Lower leg skin (tissue), 4 donors: ENCODE measurements at regions not wholly inside any gene's neighbourhood (a gene's known extent, or its start where the extent isn't known, plus 50 kb on each side); places are given as distances from the start of the nearest gene placed in this dataset.

Experiments used
- DNase-seq, 2 donors: peaks; one replicate each; pipeline ENCODE4 v3.0.0-alpha.2; 2019; ENCODE audit warnings: low spot score in 2 of 2
- H3K4me3 ChIP-seq: fragments of 200-600 bp; sonication (generic); 2 replicates; pipeline ENCODE4 v1.5.1; 2017; ENCODE audit warnings: mild to moderate bottlenecking, low read depth; ENCODE audit not compliant: poor library complexity, severe bottlenecking
- POLR2A ChIP-seq, 2 donors: fragments of 450-650 bp; IDR thresholded peaks; one replicate each; pipeline ENCODE4 v1.6.1; 2016 to 2017; ENCODE audit warnings: antibody characterized with exemption in 2 of 2, mild to moderate bottlenecking in 1 of 2, moderate library complexity in 1 of 2
- WGBS, 2 donors: methylation state at CpG; one replicate each; pipeline ENCODE4 v1.1.5; 2018; 5-methylcytosine and 5-hydroxymethylcytosine counted together
- intact Hi-C: fragments of 100-400 bp; cut with DNase I; formaldehyde crosslinking; loops from one replicate; pipeline ENCODE4 v1.15.0; 2023; ENCODE audit warnings: low total_unique reads
- TF ChIP-seq, protein P1 (sequence below), 3 donors: fragments of 450-650 bp; IDR thresholded peaks; one replicate each; pipeline ENCODE4 v1.5.1; 2016; ENCODE audit warnings: antibody characterized with exemption in 3 of 3, mild to moderate bottlenecking in 3 of 3, moderate library complexity in 2 of 3

DNA sequence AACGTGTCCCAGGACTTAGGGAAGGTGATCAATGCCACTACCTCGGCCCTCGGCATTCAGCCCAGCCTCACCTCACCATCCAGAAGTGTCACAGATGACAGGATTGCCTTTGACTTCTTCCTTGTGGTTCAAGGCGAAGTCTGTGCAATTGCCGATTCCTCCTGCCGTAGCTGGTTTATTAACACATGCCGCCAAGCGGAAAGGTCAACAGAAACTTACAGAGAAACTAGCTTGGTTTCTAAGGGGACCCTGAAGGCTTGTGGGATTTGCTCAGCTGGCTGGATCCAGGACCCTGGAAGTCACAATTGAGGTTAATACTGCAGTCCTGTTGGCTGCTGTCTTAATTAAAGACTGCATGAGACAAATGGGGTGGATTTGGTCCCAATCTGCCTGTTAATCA is 65.6 kb downstream of the SHANK2 start:
- WGBS, 2 donors = 80 to 91% methylated on average over 8 of the region's 8 CpGs
- intact Hi-C loops = no loop called here
- no peak for TF ChIP-seq POLR2A (IDR thresholded peaks at IDR 0.05)
- TF ChIP-seq, protein P1, sequence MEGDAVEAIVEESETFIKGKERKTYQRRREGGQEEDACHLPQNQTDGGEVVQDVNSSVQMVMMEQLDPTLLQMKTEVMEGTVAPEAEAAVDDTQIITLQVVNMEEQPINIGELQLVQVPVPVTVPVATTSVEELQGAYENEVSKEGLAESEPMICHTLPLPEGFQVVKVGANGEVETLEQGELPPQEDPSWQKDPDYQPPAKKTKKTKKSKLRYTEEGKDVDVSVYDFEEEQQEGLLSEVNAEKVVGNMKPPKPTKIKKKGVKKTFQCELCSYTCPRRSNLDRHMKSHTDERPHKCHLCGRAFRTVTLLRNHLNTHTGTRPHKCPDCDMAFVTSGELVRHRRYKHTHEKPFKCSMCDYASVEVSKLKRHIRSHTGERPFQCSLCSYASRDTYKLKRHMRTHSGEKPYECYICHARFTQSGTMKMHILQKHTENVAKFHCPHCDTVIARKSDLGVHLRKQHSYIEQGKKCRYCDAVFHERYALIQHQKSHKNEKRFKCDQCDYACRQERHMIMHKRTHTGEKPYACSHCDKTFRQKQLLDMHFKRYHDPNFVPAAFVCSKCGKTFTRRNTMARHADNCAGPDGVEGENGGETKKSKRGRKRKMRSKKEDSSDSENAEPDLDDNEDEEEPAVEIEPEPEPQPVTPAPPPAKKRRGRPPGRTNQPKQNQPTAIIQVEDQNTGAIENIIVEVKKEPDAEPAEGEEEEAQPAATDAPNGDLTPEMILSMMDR (IDR thresholded peaks at IDR 0.05) = no peak
- DNase-seq = peak in 1 of 2 donors; percentile 40
- no peak overlapping the region for H3K4me3 ChIP-seq

DNA sequence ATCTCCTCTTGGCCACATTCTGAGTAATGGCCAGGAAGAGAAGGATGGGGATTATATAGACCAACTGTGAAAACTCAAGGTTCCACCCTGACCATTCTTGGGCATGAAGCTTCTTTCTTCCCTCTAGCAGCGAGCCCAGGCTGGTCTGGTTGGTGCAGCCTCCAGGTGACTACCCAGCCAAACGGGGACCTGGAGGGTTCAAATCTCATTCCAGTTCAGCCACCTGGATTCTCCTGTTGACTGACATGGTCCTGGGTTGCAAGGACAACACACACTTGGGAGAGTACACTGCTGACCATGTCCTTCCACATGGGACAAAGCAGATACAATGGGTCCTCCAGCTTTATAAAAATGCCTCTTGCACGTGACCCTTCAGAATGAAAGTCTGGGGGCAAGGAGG is 67.0 kb downstream of the SHANK2 start:
- DNase-seq = peak in 1 of 2 donors; percentile 37
- intact Hi-C loops = no loop called here
- TF ChIP-seq POLR2A (IDR thresholded peaks at IDR 0.05) = no peak
- TF ChIP-seq, protein P1 (IDR thresholded peaks at IDR 0.05) = no peak
- 59 to 89% methylated on average over 3 of the region's 3 CpGs for WGBS, 2 donors
- H3K4me3 ChIP-seq = no peak overlapping the region

DNA sequence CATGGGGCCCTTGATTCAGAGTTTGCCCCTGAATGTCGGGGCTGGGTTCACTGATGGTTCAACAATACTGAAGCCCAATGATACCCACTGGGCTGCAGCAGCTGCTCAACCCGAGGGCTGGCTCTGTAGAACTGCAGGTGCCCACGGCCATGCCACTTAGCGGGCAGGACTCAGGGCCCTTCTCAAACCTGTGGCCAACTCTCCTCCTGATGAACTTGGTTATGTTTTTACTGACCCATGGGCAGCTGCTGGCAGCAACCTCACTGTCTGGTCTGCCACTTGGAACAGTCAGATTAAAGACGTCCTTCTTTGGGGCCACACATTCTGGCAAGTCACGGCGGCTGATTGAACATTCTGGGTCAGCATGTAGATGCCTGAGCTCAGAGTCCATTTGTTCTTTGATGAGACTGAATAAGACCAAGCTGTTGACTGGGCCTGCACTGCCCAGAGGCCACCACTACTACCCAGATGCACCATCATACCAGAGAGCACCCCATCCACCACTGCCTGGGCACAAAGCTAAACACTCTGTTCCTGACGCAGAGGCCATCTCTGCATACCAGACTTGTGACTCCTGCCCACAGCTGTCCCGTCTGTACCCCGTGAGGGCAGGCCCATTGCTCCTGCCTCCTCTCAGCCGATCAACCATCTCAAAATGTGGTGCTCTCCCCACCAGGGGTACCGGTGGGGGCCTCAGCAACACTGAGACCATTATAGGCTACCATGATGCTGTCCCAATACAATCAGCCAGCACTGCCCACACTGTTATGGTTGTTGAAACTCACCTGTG is 67.8 kb downstream of the SHANK2 start:
- 90 to 92% methylated on average over 12 of the region's 12 CpGs for WGBS, 2 donors
- H3K4me3 ChIP-seq = no peak overlapping the region
- intact Hi-C loops = no loop called here
- DNase-seq = peak in 1 of 2 donors; percentile 72
- TF ChIP-seq, protein P1 (IDR thresholded peaks at IDR 0.05) = no peak
- no peak for TF ChIP-seq POLR2A (IDR thresholded peaks at IDR 0.05)

DNA sequence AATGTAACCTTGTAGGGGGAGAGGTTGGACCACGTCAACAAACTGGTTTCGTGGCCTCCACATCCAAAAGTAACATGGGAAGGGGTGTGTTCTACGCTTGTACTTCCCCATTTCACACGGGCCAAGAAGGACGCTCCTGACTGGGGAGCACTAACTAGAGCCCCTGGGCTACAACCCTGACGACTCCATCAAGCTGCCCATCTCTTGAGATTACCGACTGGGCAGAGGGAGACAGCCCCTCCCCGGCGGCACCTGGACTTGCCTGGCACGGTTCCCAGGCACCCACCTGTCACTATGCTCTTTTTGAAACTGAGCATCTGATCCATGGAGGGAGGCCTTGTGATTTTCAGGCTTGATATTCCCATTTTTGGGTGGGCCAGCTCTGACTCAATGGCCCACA is 68.5 kb downstream of the SHANK2 start:
- TF ChIP-seq, protein P1 (IDR thresholded peaks at IDR 0.05) = no peak
- no peak for TF ChIP-seq POLR2A (IDR thresholded peaks at IDR 0.05)

DNA sequence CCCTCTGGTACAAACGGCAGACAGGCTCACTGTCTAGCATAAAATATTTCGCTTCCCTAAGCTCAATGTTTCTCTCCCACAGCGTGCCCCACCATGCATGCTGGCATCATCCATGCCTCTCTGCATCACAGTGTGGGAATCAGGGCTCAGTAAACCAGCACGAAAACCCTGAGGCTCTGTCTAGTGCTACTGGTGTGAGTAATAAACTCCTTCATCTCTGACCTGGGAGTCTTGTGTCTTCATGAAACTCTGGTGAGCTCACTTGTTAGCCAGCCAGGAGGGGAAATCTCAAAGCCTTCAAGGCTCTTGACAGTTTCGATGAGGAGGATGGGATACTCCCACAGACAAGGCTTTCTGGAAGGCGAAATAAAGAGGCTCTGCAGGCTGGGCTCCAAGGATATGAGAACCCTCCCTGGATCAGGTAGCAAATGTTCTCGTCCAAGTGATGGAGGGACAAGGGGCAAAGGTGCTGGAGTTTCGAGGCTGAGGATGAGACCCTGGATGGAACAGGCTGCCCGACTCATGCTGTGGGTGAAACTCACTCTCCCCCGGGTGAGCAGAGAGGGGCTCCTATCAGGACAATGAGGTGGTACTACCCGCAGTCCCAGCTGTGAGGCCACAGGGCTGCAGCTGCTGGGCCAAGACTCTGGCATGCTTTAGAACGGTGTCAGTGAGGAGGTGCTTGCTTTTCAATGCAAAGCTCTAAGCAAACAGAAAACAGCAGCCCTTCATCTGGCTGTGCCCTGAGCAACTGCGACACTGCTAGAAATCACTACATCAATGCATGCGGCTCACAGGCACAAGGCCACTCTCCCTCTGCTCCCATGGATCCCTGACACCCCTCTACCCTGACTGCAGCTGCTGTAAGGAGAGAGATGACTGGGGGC is 69.3 kb downstream of the SHANK2 start:
- TF ChIP-seq, protein P1 (IDR thresholded peaks at IDR 0.05) = no peak
- TF ChIP-seq POLR2A (IDR thresholded peaks at IDR 0.05) = no peak
- no peak overlapping the region for H3K4me3 ChIP-seq
- peak in 1 of 2 donors; percentile 61 for DNase-seq
- WGBS, 2 donors = 89 to 90% methylated on average over 14 of the region's 14 CpGs
- intact Hi-C loops = no loop called here

More for the DNA sequence above, 68.5 kb downstream of the SHANK2 start:
- DNase-seq = peak in 1 of 2 donors; percentile 66
- intact Hi-C loops = no loop called here
- WGBS, 2 donors = 69 to 70% methylated on average over 9 to 10 of the region's 10 CpGs
- H3K4me3 ChIP-seq = no peak overlapping the region
